H9 (cell line): ENCODE measurements at regions not wholly inside any gene's neighbourhood (a gene's known extent, or its start where the extent isn't known, plus 50 kb on each side); places are given as distances from the start of the nearest gene placed in this dataset.

ENCODE experiments used
- DNase-seq: peaks from one replicate; pipeline ENCODE4 v3.0.0-alpha.2; 2017
- H2AFZ ChIP-seq: one replicate; pipeline ENCODE4 v1.6.1; 2013; ENCODE audit warnings: mild to moderate bottlenecking, low read length, control low read depth, moderate library complexity
- H2AK5ac ChIP-seq: 2 replicates; pipeline ENCODE4 v1.6.1; 2013; ENCODE audit warnings: low read length, control low read depth, mixed read lengths; ENCODE audit not compliant: insufficient read length
- H2BK120ac ChIP-seq: one replicate; pipeline ENCODE4 v1.6.1; 2013; ENCODE audit warnings: low read depth, mild to moderate bottlenecking, low read length, control low read depth, inconsistent platforms; ENCODE audit not compliant: poor library complexity, severe bottlenecking
- H2BK12ac ChIP-seq: 2 replicates; pipeline ENCODE4 v1.6.1; 2013; ENCODE audit warnings: low read length, control low read depth, mixed read lengths, low read depth; ENCODE audit not compliant: insufficient read length
- H2BK15ac ChIP-seq: 2 replicates; pipeline ENCODE4 v1.6.1; 2013; ENCODE audit warnings: low read depth, low read length, control low read depth
- H2BK20ac ChIP-seq: one replicate; pipeline ENCODE4 v1.6.1; 2013; ENCODE audit warnings: low read depth, mild to moderate bottlenecking, low read length, control low read depth, inconsistent platforms; ENCODE audit not compliant: poor library complexity, severe bottlenecking
- H2BK5ac ChIP-seq: 2 replicates; pipeline ENCODE4 v1.6.1; 2013; ENCODE audit warnings: low read length, control low read depth, mixed read lengths; ENCODE audit not compliant: insufficient read length
- H3K14ac ChIP-seq: 2 replicates; pipeline ENCODE4 v1.6.1; 2013; ENCODE audit warnings: low read length, control low read depth; ENCODE audit not compliant: insufficient read depth
- H3K18ac ChIP-seq: 2 replicates; pipeline ENCODE4 v1.6.1; 2013; ENCODE audit warnings: low read depth, mild to moderate bottlenecking, mixed read lengths, low read length, control low read depth; ENCODE audit not compliant: insufficient read length
- H3K23ac ChIP-seq: 2 replicates; pipeline ENCODE4 v1.6.1; 2013; ENCODE audit warnings: low read length, control low read depth, mixed read lengths, low read depth; ENCODE audit not compliant: insufficient read length
- H3K23me2 ChIP-seq: 2 replicates; pipeline ENCODE4 v1.6.1; 2013; ENCODE audit warnings: low read depth, mild to moderate bottlenecking, mixed read lengths, low read length, control low read depth; ENCODE audit not compliant: insufficient read length, poor library complexity, severe bottlenecking
- H3K27ac ChIP-seq: 2 replicates; pipeline ENCODE4 v1.5.1; 2013; ENCODE audit warnings: low read length, control low read depth, mixed read lengths, low read depth; ENCODE audit not compliant: insufficient read length
- H3K27me3 ChIP-seq: 2 replicates; pipeline ENCODE4 v1.6.1; 2013; ENCODE audit warnings: low read length, control low read depth, inconsistent platforms; ENCODE audit not compliant: insufficient read depth
- H3K4ac ChIP-seq: 2 replicates; pipeline ENCODE4 v1.6.1; 2013; ENCODE audit warnings: low read depth, mild to moderate bottlenecking, control low read depth, inconsistent platforms, low read length, moderate library complexity
- H3K4me1 ChIP-seq: 2 replicates; pipeline ENCODE4 v1.6.1; 2013; ENCODE audit warnings: low read length, control low read depth, inconsistent platforms; ENCODE audit not compliant: insufficient read depth
- H3K4me2 ChIP-seq: 2 replicates; pipeline ENCODE4 v1.6.1; 2013; ENCODE audit warnings: low read length, control low read depth, mixed read lengths; ENCODE audit not compliant: insufficient read length, insufficient read depth
- H3K56ac ChIP-seq: 2 replicates; pipeline ENCODE4 v1.6.1; 2013; ENCODE audit warnings: low read depth, mild to moderate bottlenecking, mixed read lengths, low read length, control low read depth; ENCODE audit not compliant: insufficient read length
- H3K79me1 ChIP-seq: 2 replicates; pipeline ENCODE4 v1.6.1; 2013; ENCODE audit warnings: low read depth, mild to moderate bottlenecking, moderate library complexity, low read length, control low read depth, inconsistent platforms; ENCODE audit not compliant: insufficient read depth, poor library complexity, severe bottlenecking
- H3K79me2 ChIP-seq: 2 replicates; pipeline ENCODE4 v1.6.1; 2013; ENCODE audit warnings: low read length, control low read depth, inconsistent platforms; ENCODE audit not compliant: insufficient read depth
- H3K9ac ChIP-seq: 2 replicates; pipeline ENCODE4 v1.6.1; 2013; ENCODE audit warnings: low read length, control low read depth, mixed read lengths; ENCODE audit not compliant: insufficient read length; ENCODE audit errors: extremely low read depth
- H3K9me3 ChIP-seq: one replicate; pipeline ENCODE4 v1.6.1; 2013; ENCODE audit warnings: low read depth, low read length, inconsistent platforms; ENCODE audit not compliant: control insufficient read depth
- H3T11ph ChIP-seq: one replicate; pipeline ENCODE4 v1.6.1; 2013; ENCODE audit warnings: mild to moderate bottlenecking, low read length, control low read depth, inconsistent platforms
- H4K20me1 ChIP-seq: one replicate; pipeline ENCODE4 v1.6.1; 2013; ENCODE audit not compliant: control insufficient read depth, insufficient read length, insufficient read depth
- H4K5ac ChIP-seq: 2 replicates; pipeline ENCODE4 v1.6.1; 2013; ENCODE audit warnings: low read depth, mild to moderate bottlenecking, mixed read lengths, low read length, control low read depth; ENCODE audit not compliant: insufficient read length
- H4K8ac ChIP-seq: replicated peaks from 2 replicates; pipeline ENCODE4 v1.6.1; 2013; ENCODE audit warnings: low read length, control low read depth, mixed read lengths, low read depth; ENCODE audit not compliant: insufficient read length
- H4K91ac ChIP-seq: 2 replicates; pipeline ENCODE4 v1.6.1; 2013; ENCODE audit warnings: low read depth, mild to moderate bottlenecking, moderate library complexity, mixed read lengths, low read length, control low read depth; ENCODE audit not compliant: insufficient read length
- H3K27ac Mint-ChIP-seq, 3 experiments: 2 replicates in 2 of 3; 3 replicates in 1 of 3; pipeline ENCODE4 v1.8.0; 2020 to 2021; ENCODE audit warnings: mixed read lengths in 3 of 3, mild to moderate bottlenecking in 1 of 3, moderate library complexity in 1 of 3
- H3K27me3 Mint-ChIP-seq: 2 replicates; pipeline ENCODE4 v1.8.0; 2021; ENCODE audit warnings: low read depth, mild to moderate bottlenecking, moderate library complexity, mixed read lengths
- H3K36me3 Mint-ChIP-seq, 3 experiments: 2 replicates in 2 of 3; 3 replicates in 1 of 3; pipeline ENCODE4 v1.8.0; 2020 to 2021; ENCODE audit warnings: low read depth in 3 of 3, mixed read lengths in 3 of 3; ENCODE audit not compliant: insufficient read depth in 1 of 3
- H3K4me1 Mint-ChIP-seq, 2 experiments: 2 replicates each; pipeline ENCODE4 v1.8.0; 2020; ENCODE audit warnings: mixed read lengths in 2 of 2
- H3K4me3 Mint-ChIP-seq, 2 experiments: 2 replicates in 1 of 2; 3 replicates in 1 of 2; pipeline ENCODE4 v1.8.0; 2020 to 2021; ENCODE audit warnings: mild to moderate bottlenecking in 2 of 2, mixed read lengths in 2 of 2, moderate library complexity in 1 of 2
- H3K9me3 Mint-ChIP-seq, 2 experiments: 2 replicates in 1 of 2; 3 replicates in 1 of 2; pipeline ENCODE4 v1.8.0; 2020; ENCODE audit warnings: mild to moderate bottlenecking in 2 of 2, mixed read lengths in 2 of 2, moderate library complexity in 1 of 2
- CTCF ChIP-seq: fragments of 200-600 bp; sonication (generic); conservative IDR thresholded peaks from 3 replicates; pipeline ENCODE4 v1.8.0; 2021; ENCODE audit warnings: antibody characterized with exemption, mild to moderate bottlenecking
- WGBS: extraction: QIAGEN DNeasy Blood & Tissue Kit; methylation state at CpG from one replicate; pipeline ENCODE4 v1.1.7; 2013; ENCODE audit warnings: missing lambda C conversion rate, low lambda C conversion rate, mixed read lengths; ENCODE audit not compliant: insufficient read length; ENCODE audit errors: extremely low coverage; 5-methylcytosine and 5-hydroxymethylcytosine counted together

GRCh38 chr2:21424375-21424774 is 300.6 kb downstream of the TDRD15 start:
- Histone ChIP-seq H3K79me2 (no peaks in the 10 kb centered on the region), H3K27me3 (no peaks in the 10 kb centered on the region), H3K4me1 (no peaks in the 10 kb centered on the region), H4K5ac (no peak overlapping the region), H2BK15ac (no peak overlapping the region), H3T11ph (no peak overlapping the region), H3K9ac (no peak overlapping the region), H4K20me1 (no peaks in the 10 kb centered on the region), H2AFZ (no peak overlapping the region), H3K56ac (no peak overlapping the region), H2AK5ac (no peak overlapping the region), H3K18ac (no peak overlapping the region), H3K14ac (no peak overlapping the region), H3K4me2 (no peak overlapping the region), H2BK120ac (no peak overlapping the region), H2BK5ac (no peak overlapping the region), H3K27ac (no peak overlapping the region), H3K9me3 (no peaks in the 10 kb centered on the region), H3K23me2 (no peaks in the 10 kb centered on the region), H2BK12ac (no peak overlapping the region), H3K4ac (no peak overlapping the region), H3K23ac (no peak overlapping the region), H2BK20ac (no peak overlapping the region), H4K91ac (no peak overlapping the region), H4K8ac (no peak overlapping the region), H3K79me1 (no peaks in the 10 kb centered on the region)
- Mint-ChIP-seq H3K4me3 (no peak overlapping the region), H3K36me3 (0 out of 7 replicates have a peak, but pooled peaks cover 0 to 2% (median 0%) of the 10 kb centered on the region in 3 experiments), H3K4me1 (no peaks in the 10 kb centered on the region; a peak in 1 of 4 replicates), H3K27ac (no peak overlapping the region), H3K27me3 (no peaks in the 10 kb centered on the region), H3K9me3 (no peaks in the 10 kb centered on the region)
- no CpG with 5 or more reads among the region's 4 CpGs for WGBS
- DNase-seq = no peak
- TF ChIP-seq CTCF = no peak
